ENCODE measurements at regions not wholly inside any gene's neighbourhood (a gene's known extent, or its start where the extent isn't known, plus 50 kb on each side); places are given as distances from the start of the nearest gene placed in this dataset.

- no peak for TF ChIP-seq POLR2A (IDR thresholded peaks at IDR 0.05)
- TF ChIP-seq, protein P1, sequence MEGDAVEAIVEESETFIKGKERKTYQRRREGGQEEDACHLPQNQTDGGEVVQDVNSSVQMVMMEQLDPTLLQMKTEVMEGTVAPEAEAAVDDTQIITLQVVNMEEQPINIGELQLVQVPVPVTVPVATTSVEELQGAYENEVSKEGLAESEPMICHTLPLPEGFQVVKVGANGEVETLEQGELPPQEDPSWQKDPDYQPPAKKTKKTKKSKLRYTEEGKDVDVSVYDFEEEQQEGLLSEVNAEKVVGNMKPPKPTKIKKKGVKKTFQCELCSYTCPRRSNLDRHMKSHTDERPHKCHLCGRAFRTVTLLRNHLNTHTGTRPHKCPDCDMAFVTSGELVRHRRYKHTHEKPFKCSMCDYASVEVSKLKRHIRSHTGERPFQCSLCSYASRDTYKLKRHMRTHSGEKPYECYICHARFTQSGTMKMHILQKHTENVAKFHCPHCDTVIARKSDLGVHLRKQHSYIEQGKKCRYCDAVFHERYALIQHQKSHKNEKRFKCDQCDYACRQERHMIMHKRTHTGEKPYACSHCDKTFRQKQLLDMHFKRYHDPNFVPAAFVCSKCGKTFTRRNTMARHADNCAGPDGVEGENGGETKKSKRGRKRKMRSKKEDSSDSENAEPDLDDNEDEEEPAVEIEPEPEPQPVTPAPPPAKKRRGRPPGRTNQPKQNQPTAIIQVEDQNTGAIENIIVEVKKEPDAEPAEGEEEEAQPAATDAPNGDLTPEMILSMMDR (IDR thresholded peaks at IDR 0.05): no peak
These were observed 257.5 kb upstream of the TCF21 start for GRCh38 chr6:133631421-133631820.

Measured in sigmoid colon (tissue), 3 donors.